Smooth muscle cell (in vitro differentiated cells): ENCODE measurements at regions not wholly inside any gene's neighbourhood (a gene's known extent, or its start where the extent isn't known, plus 50 kb on each side); places are given as distances from the start of the nearest gene placed in this dataset.

Experiments used
- DNase-seq: peaks from one replicate; lab custom pipeline; 2025; ENCODE audit not compliant: unreplicated experiment; lab: John Stamatoyannopoulos, UW
- H2AFZ ChIP-seq: fragments of 200-600 bp; sonication (generic); 2 replicates; pipeline ENCODE4 v1.6.0; 2016; ENCODE audit warnings: antibody characterized with exemption, low read depth, mild to moderate bottlenecking
- H3F3A ChIP-seq: fragments of 200-600 bp; sonication (generic); 2 replicates; pipeline ENCODE4 v1.6.0; 2017; ENCODE audit warnings: antibody characterized with exemption, low read depth
- H3K27ac ChIP-seq: fragments of 200-600 bp; sonication (generic); 2 replicates; pipeline ENCODE4 v1.5.1; 2016; ENCODE audit warnings: low read depth, mild to moderate bottlenecking
- H3K27me3 ChIP-seq: fragments of 200-600 bp; sonication (generic); 2 replicates; pipeline ENCODE4 v1.6.1; 2016; ENCODE audit warnings: low read depth, mild to moderate bottlenecking
- H3K36me3 ChIP-seq: fragments of 200-600 bp; sonication (generic); 2 replicates; pipeline ENCODE4 v1.5.1; 2016; ENCODE audit warnings: low read depth
- H3K4me1 ChIP-seq: fragments of 200-600 bp; sonication (generic); 2 replicates; pipeline ENCODE4 v1.5.1; 2016; ENCODE audit warnings: low read depth
- H3K4me2 ChIP-seq: fragments of 200-600 bp; sonication (generic); 2 replicates; pipeline ENCODE4 v1.6.0; 2016; ENCODE audit warnings: mild to moderate bottlenecking
- H3K4me3 ChIP-seq: fragments of 200-600 bp; sonication (generic); 2 replicates; pipeline ENCODE4 v1.5.1; 2016; ENCODE audit warnings: mild to moderate bottlenecking
- H3K79me2 ChIP-seq: fragments of 200-600 bp; sonication (generic); 2 replicates; pipeline ENCODE4 v1.6.0; 2016; ENCODE audit warnings: low read depth, mild to moderate bottlenecking
- H3K9ac ChIP-seq: fragments of 200-600 bp; sonication (generic); 2 replicates; pipeline ENCODE4 v1.6.0; 2016; ENCODE audit warnings: low read depth
- H3K9me3 ChIP-seq: fragments of 200-600 bp; sonication (generic); replicated peaks from 2 replicates; pipeline ENCODE4 v1.5.1; 2016; ENCODE audit warnings: low read depth
- H4K20me1 ChIP-seq: fragments of 200-600 bp; sonication (generic); 2 replicates; pipeline ENCODE4 v1.6.0; 2016; ENCODE audit warnings: low read depth
- CTCF ChIP-seq: fragments of 200-600 bp; sonication (generic); IDR thresholded peaks from 2 replicates; pipeline ENCODE4 v1.5.1; 2017; ENCODE audit warnings: borderline replicate concordance, mild to moderate bottlenecking, antibody characterized with exemption; ENCODE audit not compliant: insufficient read depth, poor library complexity, severe bottlenecking
- WGBS: methylation state at CpG from one replicate; pipeline ENCODE4 v1.1.7; 2016; ENCODE audit warnings: low lambda C conversion rate; 5-methylcytosine and 5-hydroxymethylcytosine counted together

DNA sequence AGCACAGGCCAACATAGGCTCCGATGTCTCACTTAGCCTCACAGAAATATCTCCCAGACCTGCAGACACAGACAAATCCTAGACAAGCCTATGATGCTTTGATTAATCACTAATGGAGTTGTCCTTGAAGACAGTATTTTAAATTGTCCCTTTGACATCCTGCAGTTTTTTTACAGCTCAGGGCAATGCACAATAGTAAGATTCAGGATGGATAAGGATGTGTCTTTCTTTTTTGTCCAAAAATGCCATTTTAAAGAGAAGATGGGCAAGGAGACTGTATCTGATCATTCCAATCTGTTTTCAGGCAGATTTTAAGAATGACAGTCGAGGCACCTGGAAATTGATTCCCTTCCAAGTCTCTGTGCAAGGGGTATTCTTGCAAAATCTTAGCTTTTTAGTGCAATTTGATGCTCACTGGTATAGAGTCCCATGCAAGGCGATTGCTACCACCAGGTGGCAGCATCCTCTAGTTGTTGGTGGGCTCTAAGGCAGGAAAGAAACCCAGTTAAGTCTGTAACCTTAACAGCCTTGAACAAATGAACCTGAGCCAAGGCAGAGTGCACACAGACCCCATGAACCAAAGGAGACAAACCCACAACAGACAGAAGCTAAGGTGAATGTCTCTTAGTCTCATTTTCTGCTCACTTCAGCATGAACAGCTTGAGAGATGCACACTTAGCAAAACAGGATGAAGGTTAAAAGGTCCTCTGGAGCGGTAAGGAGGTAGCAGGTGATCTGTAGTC lies 51.2 kb upstream of the MINAR1 start:
- WGBS: 49% methylated on average over 4 of the region's 4 CpGs

DNA sequence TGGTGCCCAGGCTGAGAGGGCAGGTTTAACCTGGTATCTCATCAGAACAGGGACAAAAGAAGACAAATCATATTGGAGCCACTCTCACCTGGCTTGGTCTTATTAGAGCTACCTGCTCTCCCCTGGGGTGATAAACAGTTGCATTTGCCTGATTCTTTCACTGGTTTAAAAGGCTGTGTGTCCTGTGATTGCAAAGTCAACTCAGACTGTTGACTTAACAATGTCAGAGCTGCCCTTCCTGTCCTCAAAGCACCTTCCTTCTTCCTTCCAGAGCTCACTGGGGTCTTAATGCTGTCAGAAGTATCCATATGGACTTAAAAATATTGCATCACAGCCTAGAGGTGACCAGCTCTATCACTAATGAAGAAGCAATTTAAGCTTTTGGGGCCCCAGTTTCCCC lies 50.5 kb upstream of the MINAR1 start:
- H3K4me2 ChIP-seq: no peak overlapping the region
- H2AFZ ChIP-seq: no peak overlapping the region
- no peak overlapping the region for H3K4me3 ChIP-seq
- H3K9ac ChIP-seq: no peak overlapping the region
- no peaks in the 10 kb centered on the region for H4K20me1 ChIP-seq
- no peak overlapping the region for H3K27ac ChIP-seq
- H3K4me1 ChIP-seq: no peaks in the 10 kb centered on the region
- no peaks in the 10 kb centered on the region for H3K27me3 ChIP-seq
- no peaks in the 10 kb centered on the region for H3K36me3 ChIP-seq
- no peaks in the 10 kb centered on the region for H3K9me3 ChIP-seq
- no peaks in the 10 kb centered on the region for H3F3A ChIP-seq
- no peak for TF ChIP-seq CTCF
- no peak for DNase-seq
- H3K79me2 ChIP-seq: no peaks in the 10 kb centered on the region

More for the DNA sequence above, 51.2 kb upstream of the MINAR1 start:
- Histone ChIP-seq H3K9me3 (no peaks in the 10 kb centered on the region), H3K79me2 (no peaks in the 10 kb centered on the region), H3K27me3 (no peaks in the 10 kb centered on the region), H3K36me3 (no peaks in the 10 kb centered on the region), H4K20me1 (no peaks in the 10 kb centered on the region), H3K27ac (no peak overlapping the region), H3K9ac (no peak overlapping the region), H3F3A (no peaks in the 10 kb centered on the region), H2AFZ (no peak overlapping the region), H3K4me3 (no peak overlapping the region), H3K4me1 (no peaks in the 10 kb centered on the region), H3K4me2 (no peak overlapping the region)
- peak; percentile 27 for DNase-seq
- peak; percentile 92 for TF ChIP-seq CTCF
